Memory B cell (primary cell): ENCODE measurements at regions not wholly inside any gene's neighbourhood (a gene's known extent, or its start where the extent isn't known, plus 50 kb on each side); places are given as distances from the start of the nearest gene placed in this dataset.

Experiments
- ATAC-seq: fragments of 150-1000 bp; cut with Tn5 transposase; 2 replicates; pipeline ENCODE4 v1.10.0; 2021; ENCODE audit warnings: low read depth, mild to moderate bottlenecking, moderate library complexity
- DNase-seq, 2 donors: peaks; one replicate each; pipeline ENCODE4 v3.0.0; 2022; ENCODE audit warnings: low spot score in 2 of 2
- H3K27ac Mint-ChIP-seq: one replicate; pipeline ENCODE4 v1.8.0; 2022; ENCODE audit warnings: mild to moderate bottlenecking, moderate library complexity, mixed read lengths
- H3K27me3 Mint-ChIP-seq: one replicate; pipeline ENCODE4 v1.8.0; 2022; ENCODE audit warnings: mixed read lengths
- H3K36me3 Mint-ChIP-seq: one replicate; pipeline ENCODE4 v1.8.0; 2022; ENCODE audit warnings: mild to moderate bottlenecking, mixed read lengths
- H3K4me1 Mint-ChIP-seq: one replicate; pipeline ENCODE4 v1.8.0; 2022; ENCODE audit warnings: mixed read lengths
- H3K4me3 Mint-ChIP-seq: one replicate; pipeline ENCODE4 v1.8.0; 2022; ENCODE audit warnings: mild to moderate bottlenecking, moderate library complexity, mixed read lengths
- H3K9me3 Mint-ChIP-seq: one replicate; pipeline ENCODE4 v1.8.0; 2022; ENCODE audit warnings: mixed read lengths

DNA sequence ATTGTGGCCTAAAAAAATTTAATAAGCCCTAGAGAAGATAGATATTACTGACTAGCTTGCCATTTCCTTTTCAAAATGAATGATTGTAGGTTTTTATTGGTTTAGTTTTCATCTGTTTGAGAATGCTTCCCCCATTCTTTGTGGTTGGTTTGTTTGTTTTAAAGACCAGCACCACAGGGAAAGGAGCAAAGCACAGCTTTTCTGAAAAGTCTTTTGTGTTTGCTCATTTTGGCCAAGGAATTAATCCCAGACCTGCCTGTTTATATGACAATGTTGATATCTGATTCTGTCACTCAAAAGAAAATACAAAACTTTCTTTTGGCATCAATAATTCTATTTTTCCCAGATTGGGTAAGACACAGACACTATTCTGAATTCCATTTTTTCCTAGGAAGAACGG, 312.5 kb upstream of the FLRT2 start:
- ATAC-seq, result no peak

DNA sequence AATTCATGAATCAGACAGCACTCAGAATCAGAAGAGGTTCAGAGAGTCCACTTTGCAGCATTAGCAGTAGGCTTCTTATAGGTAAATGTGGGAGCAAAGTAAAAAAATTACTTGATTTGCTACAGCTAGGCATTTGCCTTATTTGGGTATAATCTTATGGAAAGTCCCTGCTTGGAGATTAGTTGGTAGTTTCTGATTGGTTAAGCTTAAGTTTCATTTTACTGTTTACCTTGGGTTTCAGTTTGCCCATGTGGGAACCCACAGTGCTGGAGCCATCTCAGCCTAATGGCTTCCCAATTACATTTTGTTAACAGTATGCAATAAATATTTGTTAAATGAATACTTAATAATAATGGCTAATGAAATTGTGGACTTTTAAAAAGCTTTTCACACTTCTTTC, 311.0 kb upstream of the FLRT2 start:
- H3K4me3 Mint-ChIP-seq, result no peak overlapping the region
- no peak overlapping the region for H3K27ac Mint-ChIP-seq
- H3K27me3 Mint-ChIP-seq, result no peaks in the 10 kb centered on the region
- ATAC-seq, result no peak
- H3K9me3 Mint-ChIP-seq, result peaks cover 3% of the 10 kb centered on the region
- no peak for DNase-seq
- H3K36me3 Mint-ChIP-seq, result no peaks in the 10 kb centered on the region
- no peaks in the 10 kb centered on the region for H3K4me1 Mint-ChIP-seq

More for the DNA sequence above, 312.5 kb upstream of the FLRT2 start:
- Mint-ChIP-seq H3K36me3 (no peaks in the 10 kb centered on the region), H3K27ac (no peak overlapping the region), H3K4me1 (no peaks in the 10 kb centered on the region), H3K27me3 (no peaks in the 10 kb centered on the region), H3K9me3 (peaks cover 7% of the 10 kb centered on the region), H3K4me3 (no peak overlapping the region)
- DNase-seq, result no peak

DNA sequence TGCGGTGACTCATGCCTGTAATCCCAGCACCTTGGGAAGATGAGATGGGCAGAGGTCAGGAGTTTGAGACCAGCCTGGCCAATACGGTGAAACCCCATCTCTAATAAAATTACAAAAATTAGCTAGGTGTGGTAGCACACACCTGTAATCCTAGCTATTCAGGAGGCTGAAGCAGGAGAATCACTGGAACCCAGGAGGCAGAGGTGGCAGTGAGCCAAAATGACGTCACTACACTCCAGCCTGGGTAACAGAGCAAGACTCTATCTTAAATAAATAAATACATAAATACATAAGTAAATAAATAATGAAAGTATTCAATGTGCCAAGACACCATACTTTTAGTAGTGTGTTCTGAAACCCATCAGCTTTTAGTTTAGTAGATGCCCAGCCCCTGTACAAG, 308.1 kb upstream of the FLRT2 start:
- Mint-ChIP-seq H3K4me1 (no peaks in the 10 kb centered on the region), H3K27me3 (no peaks in the 10 kb centered on the region), H3K27ac (no peak overlapping the region), H3K36me3 (no peaks in the 10 kb centered on the region), H3K9me3 (peaks cover 8% of the 10 kb centered on the region), H3K4me3 (no peak overlapping the region)
- ATAC-seq, result no peak
- no peak for DNase-seq

DNA sequence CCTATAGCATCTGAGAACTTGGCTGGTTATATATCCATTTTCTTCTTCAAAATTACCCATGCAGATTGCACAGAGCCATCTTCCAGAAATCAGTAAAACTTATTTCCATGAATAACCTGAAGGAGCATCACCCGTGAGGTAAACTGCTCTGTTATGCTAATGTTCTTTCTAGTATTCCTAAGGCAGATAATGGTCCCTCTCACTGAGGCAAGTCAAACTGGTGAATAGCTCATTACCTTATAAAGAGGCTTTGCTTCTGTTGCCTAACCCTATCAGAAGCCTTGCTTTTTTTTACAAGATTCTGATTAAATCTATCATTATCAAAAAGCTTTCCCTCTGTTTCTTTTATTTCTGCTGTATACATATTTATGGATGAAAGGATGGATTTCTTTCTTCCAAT, 307.6 kb upstream of the FLRT2 start:
- Mint-ChIP-seq H3K9me3 (peaks cover 8% of the 10 kb centered on the region), H3K27me3 (no peaks in the 10 kb centered on the region), H3K36me3 (no peaks in the 10 kb centered on the region), H3K27ac (no peak overlapping the region), H3K4me1 (no peaks in the 10 kb centered on the region), H3K4me3 (no peak overlapping the region)
- ATAC-seq, result no peak
- no peak for DNase-seq

DNA sequence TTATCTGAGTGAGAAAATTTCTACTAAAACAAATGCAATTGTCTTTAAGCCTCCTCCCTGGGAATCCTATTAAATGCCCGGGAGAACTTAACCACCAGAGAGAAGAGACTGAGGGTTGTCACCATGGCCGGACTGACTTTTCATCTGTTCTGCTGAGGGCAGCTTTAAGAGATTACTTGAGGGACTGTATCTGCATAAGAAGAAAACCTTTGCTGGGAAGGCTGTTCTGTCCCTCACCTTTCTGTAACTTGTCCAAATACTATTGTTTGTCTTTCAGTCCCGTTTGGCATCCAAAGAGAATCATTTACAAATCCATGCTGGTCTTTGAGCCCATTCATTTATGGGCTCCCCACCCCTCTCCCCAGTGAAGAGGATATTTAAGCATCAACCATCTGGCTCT, 306.3 kb upstream of the FLRT2 start:
- DNase-seq (no peak), ATAC-seq (no peak)
- Mint-ChIP-seq H3K27me3 (no peaks in the 10 kb centered on the region), H3K36me3 (no peaks in the 10 kb centered on the region), H3K4me1 (no peaks in the 10 kb centered on the region), H3K27ac (no peak overlapping the region), H3K4me3 (no peak overlapping the region), H3K9me3 (peaks cover 8% of the 10 kb centered on the region)

DNA sequence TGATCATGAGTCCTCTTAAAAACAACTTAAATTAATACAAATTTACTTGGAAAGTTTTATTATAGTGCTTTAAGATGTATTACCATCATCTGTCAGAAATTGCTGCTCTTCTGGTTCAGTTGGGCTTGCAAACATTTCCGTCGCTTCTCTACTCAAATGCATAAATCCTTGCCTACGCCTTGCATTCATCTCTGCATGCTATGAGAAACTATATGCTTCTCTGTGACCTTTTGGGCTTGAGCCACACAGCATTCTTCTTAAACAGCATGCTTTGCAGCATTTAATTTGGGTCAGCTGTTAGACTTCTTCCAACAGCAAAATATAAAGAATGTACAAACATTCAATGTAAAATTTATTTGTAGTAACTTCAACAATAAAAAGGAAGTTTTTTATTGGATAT, 305.7 kb upstream of the FLRT2 start:
- no peaks in the 10 kb centered on the region for H3K27me3 Mint-ChIP-seq
- H3K9me3 Mint-ChIP-seq, result peaks cover 8% of the 10 kb centered on the region
- no peak for DNase-seq
- ATAC-seq, result no peak
- no peak overlapping the region for H3K27ac Mint-ChIP-seq
- H3K4me1 Mint-ChIP-seq, result no peaks in the 10 kb centered on the region
- no peaks in the 10 kb centered on the region for H3K36me3 Mint-ChIP-seq
- H3K4me3 Mint-ChIP-seq, result no peak overlapping the region

DNA sequence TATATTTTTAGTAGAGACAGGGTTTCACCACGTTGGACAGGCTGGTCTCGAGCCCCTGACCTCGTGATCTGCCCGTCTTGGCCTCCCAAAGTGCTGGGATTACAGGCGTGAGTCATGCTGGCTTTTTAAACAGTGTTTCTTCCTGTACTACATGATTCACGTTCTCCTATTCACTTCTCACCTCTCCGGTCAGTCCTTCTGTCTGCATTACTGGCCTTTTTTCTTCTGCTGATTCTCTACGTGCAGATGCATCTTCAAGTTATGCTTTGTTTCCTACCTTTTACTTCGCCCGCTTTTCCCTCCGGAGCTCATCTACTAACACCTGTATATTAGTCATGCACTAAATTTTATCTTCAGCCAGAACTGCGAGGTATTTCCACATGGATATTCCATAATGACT, 296.2 kb upstream of the FLRT2 start:
- Mint-ChIP-seq H3K27ac (no peak overlapping the region), H3K4me1 (no peaks in the 10 kb centered on the region), H3K36me3 (no peaks in the 10 kb centered on the region), H3K9me3 (peaks cover 13% of the 10 kb centered on the region), H3K27me3 (no peaks in the 10 kb centered on the region), H3K4me3 (no peak overlapping the region)
- no peak for ATAC-seq
- no peak for DNase-seq

DNA sequence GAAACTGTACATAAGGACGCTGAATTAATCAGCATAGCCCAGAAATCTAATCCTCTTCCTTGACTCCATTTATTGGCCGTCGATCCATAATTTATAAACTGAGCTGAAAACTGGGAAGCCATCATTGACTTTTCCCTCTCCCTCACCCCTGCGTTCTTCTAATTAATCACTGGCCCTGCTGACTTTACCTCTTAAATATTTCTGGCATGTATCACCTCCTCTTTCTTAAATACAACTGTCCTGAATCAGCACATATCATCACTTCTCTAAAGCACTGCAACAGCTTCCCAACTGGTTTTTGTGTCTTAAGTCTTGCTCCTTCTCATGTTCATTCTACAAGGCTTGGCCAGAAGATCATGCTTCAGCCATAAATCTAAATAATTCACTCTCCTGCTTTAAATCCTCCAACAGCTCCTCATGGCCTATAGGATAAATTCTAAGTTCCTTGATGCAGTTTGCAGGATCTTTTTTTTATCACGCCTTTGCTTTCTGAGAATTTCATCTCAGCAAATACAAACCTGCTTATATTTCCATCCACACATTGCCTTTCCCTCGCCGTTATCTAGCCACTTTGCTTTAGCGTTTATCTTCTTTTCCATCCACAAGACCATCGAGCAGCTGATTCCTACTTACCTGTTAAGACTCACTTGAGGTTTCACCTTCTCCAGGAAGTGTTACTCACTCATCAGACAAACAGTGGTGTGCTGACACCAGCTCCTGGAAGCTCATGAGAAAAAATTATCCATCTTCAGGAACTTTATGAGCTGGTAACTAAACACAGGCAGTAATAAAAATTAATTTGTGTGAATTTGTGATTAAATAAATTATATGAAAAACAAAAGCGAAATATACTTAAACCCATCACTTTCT, 295.6 kb upstream of the FLRT2 start:
- no peak for ATAC-seq
- H3K4me3 Mint-ChIP-seq, result no peak overlapping the region
- no peak for DNase-seq
- H3K4me1 Mint-ChIP-seq, result no peaks in the 10 kb centered on the region
- no peaks in the 10 kb centered on the region for H3K36me3 Mint-ChIP-seq
- H3K9me3 Mint-ChIP-seq, result peaks cover 13% of the 10 kb centered on the region
- H3K27ac Mint-ChIP-seq, result no peak overlapping the region
- no peaks in the 10 kb centered on the region for H3K27me3 Mint-ChIP-seq

DNA sequence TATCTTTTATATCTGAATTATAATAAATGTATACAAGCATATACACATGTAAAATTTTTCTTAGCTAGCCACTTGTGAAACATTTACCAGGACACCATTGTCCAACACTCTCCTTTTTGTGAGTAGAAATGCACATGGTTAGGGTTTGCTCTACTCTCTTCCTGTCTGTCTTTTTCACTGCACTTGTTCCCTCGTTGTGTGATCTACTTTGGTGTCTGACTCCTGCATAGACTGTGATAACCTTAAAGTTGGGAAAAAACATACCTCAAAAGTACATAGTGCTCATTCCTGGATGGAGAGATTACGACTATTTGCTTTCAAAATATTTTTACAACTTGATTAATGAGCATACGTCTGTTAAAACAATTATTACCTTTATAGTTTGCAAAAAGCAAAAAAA, 294.1 kb upstream of the FLRT2 start:
- Mint-ChIP-seq H3K27me3 (no peaks in the 10 kb centered on the region), H3K9me3 (peaks cover 11% of the 10 kb centered on the region), H3K27ac (no peak overlapping the region), H3K4me3 (no peak overlapping the region), H3K36me3 (no peaks in the 10 kb centered on the region), H3K4me1 (no peaks in the 10 kb centered on the region)
- DNase-seq, result no peak
- no peak for ATAC-seq

DNA sequence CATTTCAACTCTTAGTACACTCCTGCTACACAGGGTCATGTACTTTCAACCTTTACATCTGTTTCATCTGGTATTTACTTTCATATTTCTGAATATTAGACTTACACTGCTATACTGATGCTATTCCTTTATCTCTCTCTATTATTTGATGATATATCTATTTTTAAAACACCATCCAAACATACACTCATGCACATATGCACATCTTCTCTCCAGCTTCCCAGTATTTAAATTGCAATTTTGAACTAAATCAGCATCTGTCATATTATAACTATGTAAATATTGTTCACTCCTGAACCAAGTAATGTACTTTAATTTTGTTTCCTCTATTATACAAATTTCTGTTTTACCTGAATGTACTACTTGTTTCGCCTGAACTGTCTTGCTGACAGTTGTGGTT, 293.6 kb upstream of the FLRT2 start:
- DNase-seq (no peak), ATAC-seq (no peak)
- H3K4me1 Mint-ChIP-seq, result no peaks in the 10 kb centered on the region
- peaks cover 9% of the 10 kb centered on the region for H3K9me3 Mint-ChIP-seq
- H3K4me3 Mint-ChIP-seq, result no peak overlapping the region
- H3K36me3 Mint-ChIP-seq, result no peaks in the 10 kb centered on the region
- no peak overlapping the region for H3K27ac Mint-ChIP-seq
- H3K27me3 Mint-ChIP-seq, result no peaks in the 10 kb centered on the region

DNA sequence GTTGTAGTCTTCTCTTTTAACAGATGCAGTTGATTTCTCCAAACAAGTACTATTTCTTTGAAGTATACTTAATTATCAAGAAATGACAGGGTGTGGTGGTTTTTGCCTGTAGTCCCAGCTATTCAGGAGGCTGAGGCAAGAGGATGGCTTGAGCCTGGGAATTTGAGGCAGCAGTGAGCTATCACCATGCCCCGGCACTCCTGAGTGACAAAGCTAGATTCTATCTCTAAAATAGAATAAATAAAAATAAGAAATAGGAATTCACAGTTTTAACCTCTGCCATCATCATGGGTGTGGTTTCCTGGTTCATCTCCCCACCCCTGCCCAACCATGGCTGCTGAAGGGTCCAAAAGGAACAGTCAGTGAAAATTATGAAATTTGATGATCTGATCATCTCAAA, 290.2 kb upstream of the FLRT2 start:
- ATAC-seq, result no peak
- H3K9me3 Mint-ChIP-seq, result peaks cover 3% of the 10 kb centered on the region

DNA sequence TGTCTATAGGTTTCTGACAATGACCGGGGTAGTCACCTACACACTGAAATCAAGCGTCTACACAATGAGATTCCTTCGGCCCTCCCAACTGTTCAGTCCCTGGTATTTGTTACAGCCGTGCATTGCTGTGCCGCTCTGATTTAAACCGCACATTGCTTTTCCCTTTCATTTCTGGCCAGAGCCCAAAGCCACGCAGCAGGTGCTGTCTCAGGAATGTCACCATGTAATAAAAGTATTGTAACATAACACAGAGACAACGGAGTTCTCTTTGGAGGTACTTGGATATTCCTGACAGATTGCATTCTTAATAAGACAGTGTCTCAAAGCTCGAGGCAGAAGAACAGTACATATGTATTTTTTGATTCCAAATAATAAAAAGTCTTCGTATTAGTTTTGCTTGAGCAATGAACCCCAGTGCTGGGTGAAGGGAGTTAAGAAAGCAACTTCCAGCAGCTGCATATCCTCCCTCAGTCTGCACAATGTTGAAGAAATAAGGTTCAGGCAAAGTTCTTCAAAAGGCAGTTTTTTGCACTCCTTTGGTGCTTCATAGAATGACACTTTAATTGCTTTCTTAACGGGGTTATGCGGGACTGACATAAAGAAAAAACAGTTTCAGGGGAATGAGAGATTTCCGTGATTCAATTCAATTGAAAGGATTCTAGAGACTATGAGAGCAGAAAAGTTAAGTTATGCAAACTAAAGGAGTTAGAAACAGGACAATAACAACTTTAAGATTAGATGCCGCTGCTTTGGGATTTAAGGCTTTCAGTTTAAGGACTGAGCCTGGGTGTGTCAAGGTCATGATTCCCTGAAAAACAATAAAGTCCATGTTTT, 288.7 kb upstream of the FLRT2 start:
- no peak for DNase-seq
- no peaks in the 10 kb centered on the region for H3K4me1 Mint-ChIP-seq
- no peaks in the 10 kb centered on the region for H3K27me3 Mint-ChIP-seq
- ATAC-seq, result no peak
- H3K4me3 Mint-ChIP-seq, result no peak overlapping the region
- H3K36me3 Mint-ChIP-seq, result no peaks in the 10 kb centered on the region
- peaks cover 5% of the 10 kb centered on the region for H3K9me3 Mint-ChIP-seq
- no peak overlapping the region for H3K27ac Mint-ChIP-seq

More for the DNA sequence above, 290.2 kb upstream of the FLRT2 start:
- no peak overlapping the region for H3K4me3 Mint-ChIP-seq
- no peaks in the 10 kb centered on the region for H3K36me3 Mint-ChIP-seq
- no peaks in the 10 kb centered on the region for H3K4me1 Mint-ChIP-seq
- DNase-seq, result no peak
- H3K27me3 Mint-ChIP-seq, result no peaks in the 10 kb centered on the region
- no peak overlapping the region for H3K27ac Mint-ChIP-seq

DNA sequence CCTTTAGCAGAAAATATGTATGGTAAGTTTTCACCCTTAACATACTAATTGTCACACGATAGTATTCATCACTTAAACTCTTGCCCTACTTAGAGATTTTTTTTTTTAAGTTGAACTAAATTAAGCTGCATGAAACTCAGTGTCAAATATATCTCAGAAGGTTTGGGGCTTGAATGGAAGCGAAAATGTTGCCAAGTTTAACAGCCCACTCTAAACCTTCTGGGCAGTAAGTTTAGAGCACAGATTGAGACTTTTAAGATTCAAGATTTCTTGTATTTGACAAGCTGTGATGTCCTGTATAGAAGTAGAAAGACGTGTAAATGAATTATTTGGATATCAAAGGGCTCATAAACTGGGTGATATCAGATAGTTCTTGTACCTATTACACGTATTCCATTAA, 287.3 kb upstream of the FLRT2 start:
- no peak overlapping the region for H3K4me3 Mint-ChIP-seq
- DNase-seq (no peak), ATAC-seq (no peak)
- H3K36me3 Mint-ChIP-seq, result no peaks in the 10 kb centered on the region
- H3K27ac Mint-ChIP-seq, result no peak overlapping the region
- H3K9me3 Mint-ChIP-seq, result peaks cover 5% of the 10 kb centered on the region
- H3K27me3 Mint-ChIP-seq, result no peaks in the 10 kb centered on the region
- no peaks in the 10 kb centered on the region for H3K4me1 Mint-ChIP-seq

DNA sequence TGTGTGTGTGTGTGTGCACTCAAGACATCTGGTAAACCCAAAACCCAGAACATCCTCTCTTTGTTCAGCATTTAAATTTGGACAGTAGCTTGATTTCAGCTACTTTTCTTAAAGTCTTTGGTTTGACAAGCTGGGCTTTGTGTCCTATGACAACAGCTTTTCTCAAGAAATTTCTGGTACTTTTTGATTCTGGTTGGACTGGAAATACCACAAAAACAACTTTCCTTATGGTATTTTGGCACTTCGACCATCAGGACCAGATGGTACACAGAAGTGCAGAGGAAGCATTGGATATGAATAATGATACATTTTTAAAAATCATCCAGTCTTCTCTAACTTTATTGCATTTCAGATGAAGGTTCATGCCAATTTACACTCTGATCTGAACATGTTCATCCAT, 286.6 kb upstream of the FLRT2 start:
- H3K9me3 Mint-ChIP-seq, result peaks cover 5% of the 10 kb centered on the region
- H3K4me1 Mint-ChIP-seq, result no peaks in the 10 kb centered on the region
- no peak overlapping the region for H3K4me3 Mint-ChIP-seq
- no peaks in the 10 kb centered on the region for H3K27me3 Mint-ChIP-seq
- ATAC-seq (no peak), DNase-seq (no peak)
- H3K36me3 Mint-ChIP-seq, result no peaks in the 10 kb centered on the region
- H3K27ac Mint-ChIP-seq, result no peak overlapping the region
